Lower leg skin (tissue), 4 donors: ENCODE measurements at regions not wholly inside any gene's neighbourhood (a gene's known extent, or its start where the extent isn't known, plus 50 kb on each side); places are given as distances from the start of the nearest gene placed in this dataset.
"Not testable (repeated sequence)": the region's sequence is repeated elsewhere in the genome, so short reads cannot be mapped to it uniquely, and the experiment has no call there.

Experiments
- DNase-seq, 2 donors: peaks; one replicate each; pipeline ENCODE4 v3.0.0-alpha.2; 2019; ENCODE audit warnings: low spot score in 2 of 2
- H3K4me3 ChIP-seq: fragments of 200-600 bp; sonication (generic); 2 replicates; pipeline ENCODE4 v1.5.1; 2017; ENCODE audit warnings: mild to moderate bottlenecking, low read depth; ENCODE audit not compliant: poor library complexity, severe bottlenecking
- POLR2A ChIP-seq, 2 donors: fragments of 450-650 bp; IDR thresholded peaks; one replicate each; pipeline ENCODE4 v1.6.1; 2016 to 2017; ENCODE audit warnings: antibody characterized with exemption in 2 of 2, mild to moderate bottlenecking in 1 of 2, moderate library complexity in 1 of 2
- WGBS, 2 donors: methylation state at CpG; one replicate each; pipeline ENCODE4 v1.1.5; 2018; 5-methylcytosine and 5-hydroxymethylcytosine counted together
- intact Hi-C: fragments of 100-400 bp; cut with DNase I; formaldehyde crosslinking; loops from one replicate; pipeline ENCODE4 v1.15.0; 2023; ENCODE audit warnings: low total_unique reads
- TF ChIP-seq, protein P1 (sequence below), 3 donors: fragments of 450-650 bp; IDR thresholded peaks; one replicate each; pipeline ENCODE4 v1.5.1; 2016; ENCODE audit warnings: antibody characterized with exemption in 3 of 3, mild to moderate bottlenecking in 3 of 3, moderate library complexity in 2 of 3

DNA sequence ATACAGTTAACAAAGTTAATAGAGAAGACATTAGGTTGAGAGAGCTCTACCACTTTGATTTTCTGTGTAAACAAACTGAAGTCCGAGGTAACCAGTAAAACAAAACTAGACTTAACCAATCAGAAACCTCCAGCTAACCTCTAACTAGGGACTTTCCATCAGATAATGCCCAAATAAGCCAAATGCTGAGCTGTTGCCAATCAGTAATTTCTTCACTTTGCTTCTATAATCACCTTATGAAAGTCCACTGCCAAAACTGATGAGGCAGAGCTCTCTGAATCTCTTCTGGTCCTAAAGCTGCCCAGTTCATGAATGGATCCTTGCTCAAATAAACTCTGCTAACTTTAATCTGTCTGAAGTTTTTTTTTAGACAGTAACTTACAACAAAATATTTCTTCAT, 448.0 kb upstream of the NECTIN3 start:
- no peak overlapping the region for H3K4me3 ChIP-seq
- intact Hi-C loops = no loop called here
- TF ChIP-seq, protein P1, sequence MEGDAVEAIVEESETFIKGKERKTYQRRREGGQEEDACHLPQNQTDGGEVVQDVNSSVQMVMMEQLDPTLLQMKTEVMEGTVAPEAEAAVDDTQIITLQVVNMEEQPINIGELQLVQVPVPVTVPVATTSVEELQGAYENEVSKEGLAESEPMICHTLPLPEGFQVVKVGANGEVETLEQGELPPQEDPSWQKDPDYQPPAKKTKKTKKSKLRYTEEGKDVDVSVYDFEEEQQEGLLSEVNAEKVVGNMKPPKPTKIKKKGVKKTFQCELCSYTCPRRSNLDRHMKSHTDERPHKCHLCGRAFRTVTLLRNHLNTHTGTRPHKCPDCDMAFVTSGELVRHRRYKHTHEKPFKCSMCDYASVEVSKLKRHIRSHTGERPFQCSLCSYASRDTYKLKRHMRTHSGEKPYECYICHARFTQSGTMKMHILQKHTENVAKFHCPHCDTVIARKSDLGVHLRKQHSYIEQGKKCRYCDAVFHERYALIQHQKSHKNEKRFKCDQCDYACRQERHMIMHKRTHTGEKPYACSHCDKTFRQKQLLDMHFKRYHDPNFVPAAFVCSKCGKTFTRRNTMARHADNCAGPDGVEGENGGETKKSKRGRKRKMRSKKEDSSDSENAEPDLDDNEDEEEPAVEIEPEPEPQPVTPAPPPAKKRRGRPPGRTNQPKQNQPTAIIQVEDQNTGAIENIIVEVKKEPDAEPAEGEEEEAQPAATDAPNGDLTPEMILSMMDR (IDR thresholded peaks at IDR 0.05) = no peak
- TF ChIP-seq POLR2A (IDR thresholded peaks at IDR 0.05) = no peak
- 14 to 32% methylated on average over 1 of the region's 1 CpG for WGBS, 2 donors
- DNase-seq = no peak

DNA sequence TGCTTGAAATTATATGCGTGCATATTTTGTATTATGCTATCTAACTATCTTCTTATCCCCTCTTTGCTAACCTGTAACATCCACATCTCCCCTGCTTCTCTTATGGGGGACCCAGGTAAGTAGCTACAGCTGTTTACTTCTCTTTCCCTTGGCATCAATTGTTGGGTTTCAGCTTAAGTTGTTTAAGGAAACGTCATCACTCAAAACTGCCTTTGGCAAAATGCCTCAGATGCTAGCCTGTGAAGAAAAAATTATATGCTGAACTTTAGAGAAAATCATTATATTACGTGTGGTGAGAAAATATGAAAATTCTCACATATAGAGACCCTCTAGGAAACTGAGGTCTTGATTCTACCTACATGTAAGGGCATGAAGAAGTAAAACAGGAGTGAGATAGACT, 447.0 kb upstream of the NECTIN3 start:
- DNase-seq = no peak
- no peak overlapping the region for H3K4me3 ChIP-seq
- intact Hi-C loops = no loop called here
- 35 to 38% methylated on average over 3 of the region's 3 CpGs for WGBS, 2 donors
- TF ChIP-seq, protein P1 (IDR thresholded peaks at IDR 0.05) = no peak
- TF ChIP-seq POLR2A (IDR thresholded peaks at IDR 0.05) = no peak

DNA sequence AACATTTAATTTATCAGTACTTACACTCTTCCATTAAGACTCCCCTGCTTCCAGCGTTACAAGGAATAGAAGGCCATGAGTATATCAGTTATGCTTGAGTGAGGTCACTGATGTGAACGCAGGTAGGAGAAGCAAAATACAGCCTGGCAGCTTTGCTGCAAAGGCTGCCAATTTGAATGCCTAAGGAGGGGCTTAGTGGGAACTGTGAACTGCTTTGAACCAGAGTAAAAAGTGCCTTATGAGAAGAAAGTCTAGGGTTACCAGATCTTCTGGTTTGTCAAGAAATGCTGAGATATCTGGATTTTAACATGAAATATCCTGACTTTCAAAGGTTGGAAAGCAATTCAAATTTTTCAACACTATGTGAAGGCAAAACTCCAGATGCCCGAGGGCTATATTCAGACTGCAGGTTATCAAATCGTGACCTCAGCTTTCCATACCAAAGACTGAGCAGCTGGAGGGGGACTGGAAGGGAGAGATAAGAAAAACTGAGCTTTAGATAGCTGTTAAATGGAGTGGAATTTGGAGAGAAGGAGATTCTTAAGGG, 446.3 kb upstream of the NECTIN3 start:
- intact Hi-C loops = no loop called here
- no peak overlapping the region for H3K4me3 ChIP-seq
- TF ChIP-seq, protein P1 (IDR thresholded peaks at IDR 0.05) = no peak
- TF ChIP-seq POLR2A (IDR thresholded peaks at IDR 0.05) = no peak
- no peak for DNase-seq
- WGBS, 2 donors = 42 to 46% methylated on average over 4 of the region's 4 CpGs

DNA sequence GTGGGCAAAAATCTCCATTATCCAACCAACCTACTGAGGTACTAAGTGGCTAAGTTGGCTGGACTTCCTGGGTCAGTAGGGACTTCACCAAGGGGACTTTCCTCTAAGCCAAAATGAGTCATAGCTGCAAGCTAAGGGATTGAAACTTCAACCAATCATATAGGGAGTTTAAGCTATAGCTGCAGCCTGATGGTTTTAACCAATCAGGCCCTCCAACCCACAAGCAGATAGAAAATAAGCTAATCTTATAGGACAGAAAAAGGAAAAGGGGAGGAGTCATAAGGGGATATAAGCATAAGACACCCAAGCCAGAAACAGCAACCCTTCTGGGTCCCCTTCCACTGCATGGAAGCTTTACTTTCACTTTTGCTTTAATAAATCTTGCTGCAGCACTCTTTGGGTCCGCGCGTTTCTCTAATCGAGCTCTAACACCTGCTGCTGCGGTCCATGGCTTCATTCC, 444.9 kb upstream of the NECTIN3 start:
- H3K4me3 ChIP-seq, intact Hi-C loops, DNase-seq: not testable (repeated sequence)
- 87 to 91% methylated on average over 5 of the region's 5 CpGs for WGBS, 2 donors

DNA sequence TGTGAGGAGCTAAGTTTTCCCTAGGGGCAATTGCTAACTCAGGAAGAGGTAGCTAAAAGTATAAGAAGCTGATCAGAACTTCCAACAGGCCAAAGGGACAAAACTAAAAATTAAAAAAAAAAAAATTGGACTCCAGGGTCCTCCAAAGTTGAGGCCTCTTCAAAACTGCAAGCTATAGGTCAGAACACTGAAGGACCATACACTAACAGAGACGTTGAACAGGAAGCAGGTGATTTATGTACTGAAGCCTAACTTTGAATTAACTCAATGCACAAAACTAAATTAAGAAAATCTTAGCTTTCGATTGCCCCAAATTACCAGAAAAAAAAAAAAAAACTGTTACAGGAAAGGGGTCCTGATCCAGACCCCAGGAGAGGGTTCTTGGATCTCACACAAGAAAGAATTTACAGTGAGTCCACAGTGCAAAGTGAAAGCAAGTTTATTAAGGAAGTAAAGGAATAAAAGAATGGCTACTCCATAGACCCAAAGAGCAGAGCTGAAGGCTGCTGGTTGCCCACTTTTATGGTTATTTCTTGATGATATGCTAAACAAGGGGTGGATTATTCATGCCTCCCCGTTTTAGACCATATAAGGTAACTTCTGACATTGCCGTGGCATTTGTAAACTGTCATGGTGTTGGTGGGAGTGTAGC, 442.8 kb upstream of the NECTIN3 start:
- intact Hi-C loops = no loop called here
- no peak for DNase-seq
- no peak overlapping the region for H3K4me3 ChIP-seq
- no peak for TF ChIP-seq POLR2A (IDR thresholded peaks at IDR 0.05)
- TF ChIP-seq, protein P1 (IDR thresholded peaks at IDR 0.05) = no peak
- 58 to 62% methylated on average over 4 of the region's 4 CpGs for WGBS, 2 donors

DNA sequence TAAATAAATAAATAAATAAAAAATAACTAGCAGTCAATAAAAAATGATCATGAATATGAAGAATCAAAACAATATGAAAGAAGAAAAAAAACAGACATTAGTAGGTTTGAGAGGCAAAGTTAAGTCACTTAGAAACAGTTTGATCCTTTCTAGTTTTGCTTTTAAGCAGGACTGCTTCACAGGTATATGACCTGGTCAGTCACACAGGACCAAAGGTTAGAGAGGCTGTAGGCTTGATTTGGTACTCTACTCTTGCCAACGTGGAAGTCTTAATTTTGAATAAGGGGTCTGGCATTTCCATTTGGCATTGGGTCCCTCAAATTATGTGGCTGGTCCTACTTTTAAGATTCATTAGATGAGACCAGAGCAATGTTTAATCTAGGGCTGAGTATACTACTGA, 441.7 kb upstream of the NECTIN3 start:
- WGBS, 2 donors = 83 to 94% methylated on average over 1 of the region's 1 CpG
- DNase-seq = no peak

More for the DNA sequence above, 441.7 kb upstream of the NECTIN3 start:
- intact Hi-C loops = no loop called here
- no peak overlapping the region for H3K4me3 ChIP-seq
- no peak for TF ChIP-seq POLR2A (IDR thresholded peaks at IDR 0.05)
- TF ChIP-seq, protein P1 (IDR thresholded peaks at IDR 0.05) = no peak
